Astrocyte (in vitro differentiated cells and primary cell): ENCODE measurements at regions not wholly inside any gene's neighbourhood (a gene's known extent, or its start where the extent isn't known, plus 50 kb on each side); places are given as distances from the start of the nearest gene placed in this dataset.

Experiments used
- EZH2 ChIP-seq: IDR thresholded peaks from 2 replicates; pipeline ENCODE4 v1.6.1; 2012; ENCODE audit warnings: mild to moderate bottlenecking, low read length, inconsistent platforms; ENCODE audit not compliant: insufficient read depth
- TF ChIP-seq, protein P1 (sequence below): IDR thresholded peaks from 2 replicates; pipeline ENCODE4 v1.5.1; 2011; ENCODE audit warnings: low read depth, mild to moderate bottlenecking, inconsistent platforms, low read length, moderate library complexity; ENCODE audit not compliant: insufficient read depth

- TF ChIP-seq, protein P1, sequence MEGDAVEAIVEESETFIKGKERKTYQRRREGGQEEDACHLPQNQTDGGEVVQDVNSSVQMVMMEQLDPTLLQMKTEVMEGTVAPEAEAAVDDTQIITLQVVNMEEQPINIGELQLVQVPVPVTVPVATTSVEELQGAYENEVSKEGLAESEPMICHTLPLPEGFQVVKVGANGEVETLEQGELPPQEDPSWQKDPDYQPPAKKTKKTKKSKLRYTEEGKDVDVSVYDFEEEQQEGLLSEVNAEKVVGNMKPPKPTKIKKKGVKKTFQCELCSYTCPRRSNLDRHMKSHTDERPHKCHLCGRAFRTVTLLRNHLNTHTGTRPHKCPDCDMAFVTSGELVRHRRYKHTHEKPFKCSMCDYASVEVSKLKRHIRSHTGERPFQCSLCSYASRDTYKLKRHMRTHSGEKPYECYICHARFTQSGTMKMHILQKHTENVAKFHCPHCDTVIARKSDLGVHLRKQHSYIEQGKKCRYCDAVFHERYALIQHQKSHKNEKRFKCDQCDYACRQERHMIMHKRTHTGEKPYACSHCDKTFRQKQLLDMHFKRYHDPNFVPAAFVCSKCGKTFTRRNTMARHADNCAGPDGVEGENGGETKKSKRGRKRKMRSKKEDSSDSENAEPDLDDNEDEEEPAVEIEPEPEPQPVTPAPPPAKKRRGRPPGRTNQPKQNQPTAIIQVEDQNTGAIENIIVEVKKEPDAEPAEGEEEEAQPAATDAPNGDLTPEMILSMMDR, result no peak
- no peak for TF ChIP-seq EZH2
Observed at GRCh38 chr10:57482259-57482658, 785.4 kb downstream of the IPMK start.
